ENCODE measurements at regions not wholly inside any gene's neighbourhood (a gene's known extent, or its start where the extent isn't known, plus 50 kb on each side); places are given as distances from the start of the nearest gene placed in this dataset.
"Not testable (repeated sequence)": the region's sequence is repeated elsewhere in the genome, so short reads cannot be mapped to it uniquely, and the experiment has no call there.

GRCh38 chr16:17031484-17032268 lies 439.1 kb downstream of the XYLT1 start:
- H3K27ac Mint-ChIP-seq = no peak overlapping the region
- no peaks in the 10 kb centered on the region for H3K27me3 Mint-ChIP-seq
- CTCF ChIA-PET = no interaction called here
- POLR2A ChIA-PET = no interaction called here
- intact Hi-C loops (cut with micrococcal nuclease) = no loop called here
- no peak for TF ChIP-seq CTCF (IDR thresholded peaks at IDR 0.05)
- ATAC-seq (no peak), DNase-seq (no peak)
- H3K36me3 Mint-ChIP-seq (ENCODE audit: low read depth) = peaks cover 19% of the 10 kb centered on the region
- peaks cover 15% of the 10 kb centered on the region for H3K9me3 Mint-ChIP-seq
- H3K4me1 Mint-ChIP-seq (ENCODE audit: low read depth) = peaks cover 17% of the 10 kb centered on the region
- H3K4me3 Mint-ChIP-seq = no peak overlapping the region

- Mint-ChIP-seq H3K27ac (no peak overlapping the region), H3K9me3 (peaks cover 15% of the 10 kb centered on the region), H3K4me1 (ENCODE audit: low read depth) (peaks cover 10% of the 10 kb centered on the region), H3K4me3 (no peak overlapping the region), H3K27me3 (no peaks in the 10 kb centered on the region), H3K36me3 (ENCODE audit: low read depth) (peaks cover 19% of the 10 kb centered on the region)
- TF ChIP-seq CTCF (IDR thresholded peaks at IDR 0.05) = no peak
- ChIA-PET POLR2A (no interaction called here), CTCF (no interaction called here)
- intact Hi-C loops (cut with micrococcal nuclease) = no loop called here
- DNase-seq (no peak), ATAC-seq (no peak)
Measured at GRCh38 chr16:17032332-17032731, 438.4 kb downstream of the XYLT1 start.

- DNase-seq (no peak), ATAC-seq (no peak)
- ChIA-PET CTCF (no interaction called here), POLR2A (no interaction called here)
- no peak overlapping the region for H3K4me3 Mint-ChIP-seq
- peaks cover 6% of the 10 kb centered on the region for H3K9me3 Mint-ChIP-seq
- H3K27ac Mint-ChIP-seq = no peak overlapping the region
- intact Hi-C loops (cut with micrococcal nuclease) = no loop called here
- no peaks in the 10 kb centered on the region for H3K4me1 Mint-ChIP-seq (ENCODE audit: low read depth)
- H3K36me3 Mint-ChIP-seq (ENCODE audit: low read depth) = peaks cover 10% of the 10 kb centered on the region
- no peak for TF ChIP-seq CTCF (IDR thresholded peaks at IDR 0.05)
- H3K27me3 Mint-ChIP-seq = no peaks in the 10 kb centered on the region
Measured at GRCh38 chr16:17034477-17035252, 436.1 kb downstream of the XYLT1 start.

- no peak for TF ChIP-seq CTCF (IDR thresholded peaks at IDR 0.05)
- H3K27ac Mint-ChIP-seq = no peak overlapping the region
- H3K9me3 Mint-ChIP-seq = peaks cover 3% of the 10 kb centered on the region
- intact Hi-C loops (cut with micrococcal nuclease) = no loop called here
- ATAC-seq = no peak
- no peak for DNase-seq
- no peaks in the 10 kb centered on the region for H3K4me1 Mint-ChIP-seq (ENCODE audit: low read depth)
- no peak overlapping the region for H3K4me3 Mint-ChIP-seq
- ChIA-PET POLR2A (no interaction called here), CTCF (no interaction called here)
- H3K27me3 Mint-ChIP-seq = no peaks in the 10 kb centered on the region
- H3K36me3 Mint-ChIP-seq (ENCODE audit: low read depth) = no peaks in the 10 kb centered on the region
Measured at GRCh38 chr16:17037499-17037898, 433.3 kb downstream of the XYLT1 start.

- Mint-ChIP-seq H3K9me3 (peaks cover 3% of the 10 kb centered on the region), H3K36me3 (ENCODE audit: low read depth) (no peaks in the 10 kb centered on the region), H3K27me3 (no peaks in the 10 kb centered on the region), H3K27ac (no peak overlapping the region), H3K4me3 (no peak overlapping the region), H3K4me1 (ENCODE audit: low read depth) (no peaks in the 10 kb centered on the region)
- intact Hi-C loops (cut with micrococcal nuclease) = no loop called here
- POLR2A ChIA-PET = no interaction called here
- CTCF ChIA-PET = no interaction called here
- TF ChIP-seq CTCF (IDR thresholded peaks at IDR 0.05) = no peak
- no peak for ATAC-seq
- no peak for DNase-seq
Measured at GRCh38 chr16:17038415-17038814, 432.3 kb downstream of the XYLT1 start.

- CTCF ChIA-PET; intact Hi-C loops (cut with micrococcal nuclease); H3K36me3 Mint-ChIP-seq (ENCODE audit: low read depth); DNase-seq; ATAC-seq; H3K4me1 Mint-ChIP-seq (ENCODE audit: low read depth); H3K27me3 Mint-ChIP-seq; POLR2A ChIA-PET; H3K27ac Mint-ChIP-seq; H3K4me3 Mint-ChIP-seq: not testable (repeated sequence)
- H3K9me3 Mint-ChIP-seq = peaks cover 15% of the 10 kb centered on the region
Measured at GRCh38 chr16:17049109-17049508, 421.7 kb downstream of the XYLT1 start.
